SK-N-SH treated with all-trans-retinoic acid at 6 μM for 48 hours (cell line): ENCODE measurements at regions not wholly inside any gene's neighbourhood (a gene's known extent, or its start where the extent isn't known, plus 50 kb on each side); places are given as distances from the start of the nearest gene placed in this dataset.

Experiments
- BACH2 ChIP-seq: fragments of 250-450 bp; sonication (Bioruptor Pico); IDR thresholded peaks from 2 replicates; pipeline ENCODE4 v1.9.0; 2021; ENCODE audit warnings: mild to moderate bottlenecking, borderline replicate concordance
- CSDC2 ChIP-seq: fragments of 250-450 bp; sonication (Bioruptor Pico); IDR thresholded peaks from 2 replicates; pipeline ENCODE4 v1.5.0; 2020; ENCODE audit warnings: mild to moderate bottlenecking, moderate library complexity
- ESRRG ChIP-seq: fragments of 250-450 bp; sonication (Bioruptor Pico); IDR thresholded peaks from 2 replicates; pipeline ENCODE4 v1.6.1; 2021; ENCODE audit warnings: mild to moderate bottlenecking
- GLIS3 ChIP-seq: fragments of 250-450 bp; sonication (Bioruptor Pico); IDR thresholded peaks from 2 replicates; pipeline ENCODE4 v1.5.0; 2020; ENCODE audit warnings: mild to moderate bottlenecking, moderate library complexity
- ISL1 ChIP-seq: fragments of 250-450 bp; sonication (Bioruptor Pico); IDR thresholded peaks from 2 replicates; pipeline ENCODE4 v2.1.2; 2022; ENCODE audit warnings: mild to moderate bottlenecking, moderate library complexity
- PATZ1 ChIP-seq: fragments of 250-450 bp; sonication (Bioruptor Pico); IDR thresholded peaks from 2 replicates; pipeline ENCODE4 v1.8.0; 2020; ENCODE audit warnings: mild to moderate bottlenecking, moderate library complexity, borderline replicate concordance
- RARB ChIP-seq: fragments of 250-450 bp; sonication (Bioruptor Pico); IDR thresholded peaks from 2 replicates; pipeline ENCODE4 v1.8.0; 2021; ENCODE audit warnings: mild to moderate bottlenecking, moderate library complexity
- SNAI2 ChIP-seq: fragments of 250-450 bp; sonication (Bioruptor Pico); IDR thresholded peaks from 2 replicates; pipeline ENCODE4 v1.5.0; 2020; ENCODE audit warnings: mild to moderate bottlenecking, moderate library complexity
- TCF4 ChIP-seq: fragments of 250-450 bp; sonication (Bioruptor Pico); IDR thresholded peaks from 2 replicates; pipeline ENCODE4 v1.8.0; 2021; ENCODE audit warnings: mild to moderate bottlenecking, moderate library complexity, borderline replicate concordance
- TOX ChIP-seq: fragments of 250-450 bp; sonication (Bioruptor Pico); IDR thresholded peaks from 2 replicates; pipeline ENCODE4 v1.8.0; 2021; ENCODE audit warnings: mild to moderate bottlenecking, moderate library complexity, borderline replicate concordance
- ZFP3 ChIP-seq: fragments of 250-450 bp; sonication (Bioruptor Pico); IDR thresholded peaks from 2 replicates; pipeline ENCODE4 v1.5.0; 2020; ENCODE audit warnings: mild to moderate bottlenecking, moderate library complexity
- ZFP30 ChIP-seq: fragments of 450-650 bp; formaldehyde crosslinking; IDR thresholded peaks from 2 replicates; pipeline ENCODE4 v1.5.0; 2022; ENCODE audit warnings: mild to moderate bottlenecking, moderate library complexity
- ZNF70 ChIP-seq: fragments of 450-650 bp; formaldehyde crosslinking; IDR thresholded peaks from 2 replicates; pipeline ENCODE4 v1.5.0; 2020; ENCODE audit warnings: mild to moderate bottlenecking, moderate library complexity
- ZNF8 ChIP-seq: fragments of 450-650 bp; formaldehyde crosslinking; IDR thresholded peaks from 2 replicates; pipeline ENCODE4 v1.5.0; 2020; ENCODE audit warnings: mild to moderate bottlenecking, moderate library complexity

- TF ChIP-seq ZFP3: no peak
- no peak for TF ChIP-seq SNAI2 (CRISPR knock-in tag)
- no peak for TF ChIP-seq ISL1
- TF ChIP-seq PATZ1: no peak
- no peak for TF ChIP-seq ZFP30 (CRISPR knock-in tag)
- TF ChIP-seq ESRRG (CRISPR knock-in tag): no peak
- TF ChIP-seq ZNF70 (CRISPR knock-in tag): no peak
- no peak for TF ChIP-seq TOX (CRISPR knock-in tag)
- no peak for TF ChIP-seq RARB
- TF ChIP-seq TCF4: no peak
- TF ChIP-seq GLIS3: no peak
- no peak for TF ChIP-seq ZNF8 (CRISPR knock-in tag)
- no peak for TF ChIP-seq CSDC2
- TF ChIP-seq BACH2: no peak
Measured at GRCh38 chr5:87499478-87500410, 87.0 kb upstream of the CCNH start.
